ENCODE measurements at regions not wholly inside any gene's neighbourhood (a gene's known extent, or its start where the extent isn't known, plus 50 kb on each side); places are given as distances from the start of the nearest gene placed in this dataset.

DNA sequence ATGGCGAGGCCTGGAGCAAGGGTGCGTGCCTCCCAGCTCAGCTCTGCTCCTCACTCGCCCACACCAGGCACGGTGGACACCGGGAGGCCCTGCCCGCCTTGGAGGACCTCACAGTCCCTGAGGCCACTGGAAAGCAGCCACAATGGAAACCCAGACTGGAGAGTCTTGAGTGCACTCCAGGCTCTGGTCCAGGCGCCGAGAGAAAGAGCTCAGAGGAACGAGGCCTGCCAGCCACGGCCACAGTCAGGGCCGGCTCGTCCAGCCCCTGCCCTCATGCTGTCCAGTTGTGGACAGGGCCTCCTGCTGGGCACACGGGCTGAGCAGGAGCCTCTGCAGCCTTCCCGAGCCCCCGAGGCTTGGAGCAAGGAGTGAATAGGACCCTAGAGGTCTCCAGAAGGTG lies 53.3 kb upstream of the GRPEL1 start:
- TF ChIP-seq, protein P1, sequence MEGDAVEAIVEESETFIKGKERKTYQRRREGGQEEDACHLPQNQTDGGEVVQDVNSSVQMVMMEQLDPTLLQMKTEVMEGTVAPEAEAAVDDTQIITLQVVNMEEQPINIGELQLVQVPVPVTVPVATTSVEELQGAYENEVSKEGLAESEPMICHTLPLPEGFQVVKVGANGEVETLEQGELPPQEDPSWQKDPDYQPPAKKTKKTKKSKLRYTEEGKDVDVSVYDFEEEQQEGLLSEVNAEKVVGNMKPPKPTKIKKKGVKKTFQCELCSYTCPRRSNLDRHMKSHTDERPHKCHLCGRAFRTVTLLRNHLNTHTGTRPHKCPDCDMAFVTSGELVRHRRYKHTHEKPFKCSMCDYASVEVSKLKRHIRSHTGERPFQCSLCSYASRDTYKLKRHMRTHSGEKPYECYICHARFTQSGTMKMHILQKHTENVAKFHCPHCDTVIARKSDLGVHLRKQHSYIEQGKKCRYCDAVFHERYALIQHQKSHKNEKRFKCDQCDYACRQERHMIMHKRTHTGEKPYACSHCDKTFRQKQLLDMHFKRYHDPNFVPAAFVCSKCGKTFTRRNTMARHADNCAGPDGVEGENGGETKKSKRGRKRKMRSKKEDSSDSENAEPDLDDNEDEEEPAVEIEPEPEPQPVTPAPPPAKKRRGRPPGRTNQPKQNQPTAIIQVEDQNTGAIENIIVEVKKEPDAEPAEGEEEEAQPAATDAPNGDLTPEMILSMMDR (IDR thresholded peaks at IDR 0.05; ENCODE audit: insufficient read depth, low read depth, low read length) = no peak
- no peak for TF ChIP-seq EZH2 (IDR thresholded peaks at IDR 0.05; ENCODE audit: insufficient read depth, low read length)

All from astrocyte (in vitro differentiated cells and primary cell).